AG04450 (cell line): ENCODE measurements at regions not wholly inside any gene's neighbourhood (a gene's known extent, or its start where the extent isn't known, plus 50 kb on each side); places are given as distances from the start of the nearest gene placed in this dataset.

Experiments
- CTCF ChIA-PET: fragments of 300-600, 350-600 bp; formaldehyde crosslinking; extraction: SDS; loops from one replicate; lab custom pipeline; 2022; ENCODE audit warnings: antibody characterized with exemption, inconsistent platforms; lab: Charles Lee
- POLR2A ChIA-PET: fragments of 350-600 bp; formaldehyde crosslinking; extraction: SDS; loops from one replicate; lab custom pipeline; 2021; ENCODE audit warnings: antibody characterized with exemption, inconsistent platforms; lab: Yijun Ruan, JAX
- DNase-seq: peaks from one replicate; pipeline ENCODE4 v3.0.0-alpha.2; 2011; ENCODE audit warnings: low read depth, low spot score
- H3K27ac ChIP-seq: one replicate; pipeline ENCODE4 v1.5.1; 2012; ENCODE audit warnings: low read depth, low read length, control low read depth
- H3K27me3 ChIP-seq: one replicate; pipeline ENCODE4 v1.6.0; 2012; ENCODE audit warnings: low read length; ENCODE audit not compliant: control insufficient read depth, insufficient read depth
- H3K4me3 ChIP-seq: 2 replicates; pipeline ENCODE4 v1.5.1; 2011; ENCODE audit warnings: mild to moderate bottlenecking, low read depth, low read length, control low read depth
- H3K9me3 ChIP-seq: 2 replicates; pipeline ENCODE4 v1.5.1; 2012; ENCODE audit warnings: low read length; ENCODE audit not compliant: control insufficient read depth, insufficient read depth
- TF ChIP-seq, protein P1 (sequence below): IDR thresholded peaks from 2 replicates; pipeline ENCODE4 v1.5.1; 2011; ENCODE audit warnings: low read depth, low read length, control low read depth, inconsistent platforms

DNA sequence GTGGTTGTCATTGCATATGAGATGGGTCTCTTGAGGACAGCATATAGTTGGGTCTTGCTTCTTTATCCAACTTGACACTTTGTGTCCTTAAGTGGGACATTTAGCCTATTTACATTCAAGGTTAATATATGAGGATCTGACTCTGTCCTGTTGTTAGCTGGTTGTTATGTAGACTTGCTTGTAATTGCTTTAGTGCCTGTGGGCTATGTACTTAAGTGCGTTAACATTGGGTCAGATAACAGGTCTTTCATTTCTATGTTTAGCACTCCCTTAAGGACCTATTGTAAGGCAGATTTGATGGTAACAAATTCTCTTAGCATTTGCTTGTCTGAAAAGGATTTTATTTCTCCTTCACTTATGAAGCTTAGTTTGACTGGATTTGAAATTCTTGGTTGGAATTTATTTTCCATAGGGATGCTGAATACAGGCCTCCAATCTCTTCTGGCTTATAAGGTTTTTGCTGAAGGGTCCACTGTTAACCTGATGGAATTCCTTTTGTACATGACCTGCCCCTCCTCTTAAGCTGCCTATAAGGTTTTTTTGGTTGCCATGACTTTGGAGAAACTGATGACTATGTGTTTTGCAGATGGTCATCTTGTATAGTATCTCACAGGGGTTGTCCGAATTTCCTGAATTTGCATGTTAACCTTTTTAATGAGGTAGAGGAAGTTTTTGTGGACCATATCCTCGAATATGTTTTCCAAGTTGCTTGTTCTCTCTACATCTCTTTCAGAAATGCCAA, 162.0 kb downstream of the NKX6-1 start:
- TF ChIP-seq, protein P1, sequence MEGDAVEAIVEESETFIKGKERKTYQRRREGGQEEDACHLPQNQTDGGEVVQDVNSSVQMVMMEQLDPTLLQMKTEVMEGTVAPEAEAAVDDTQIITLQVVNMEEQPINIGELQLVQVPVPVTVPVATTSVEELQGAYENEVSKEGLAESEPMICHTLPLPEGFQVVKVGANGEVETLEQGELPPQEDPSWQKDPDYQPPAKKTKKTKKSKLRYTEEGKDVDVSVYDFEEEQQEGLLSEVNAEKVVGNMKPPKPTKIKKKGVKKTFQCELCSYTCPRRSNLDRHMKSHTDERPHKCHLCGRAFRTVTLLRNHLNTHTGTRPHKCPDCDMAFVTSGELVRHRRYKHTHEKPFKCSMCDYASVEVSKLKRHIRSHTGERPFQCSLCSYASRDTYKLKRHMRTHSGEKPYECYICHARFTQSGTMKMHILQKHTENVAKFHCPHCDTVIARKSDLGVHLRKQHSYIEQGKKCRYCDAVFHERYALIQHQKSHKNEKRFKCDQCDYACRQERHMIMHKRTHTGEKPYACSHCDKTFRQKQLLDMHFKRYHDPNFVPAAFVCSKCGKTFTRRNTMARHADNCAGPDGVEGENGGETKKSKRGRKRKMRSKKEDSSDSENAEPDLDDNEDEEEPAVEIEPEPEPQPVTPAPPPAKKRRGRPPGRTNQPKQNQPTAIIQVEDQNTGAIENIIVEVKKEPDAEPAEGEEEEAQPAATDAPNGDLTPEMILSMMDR = no peak
- ChIA-PET POLR2A (no interaction called here), CTCF (no interaction called here)
- no peak for DNase-seq
- Histone ChIP-seq H3K27me3 (no peaks in the 10 kb centered on the region), H3K9me3 (no peaks in the 10 kb centered on the region), H3K4me3 (no peak overlapping the region), H3K27ac (no peak overlapping the region)

DNA sequence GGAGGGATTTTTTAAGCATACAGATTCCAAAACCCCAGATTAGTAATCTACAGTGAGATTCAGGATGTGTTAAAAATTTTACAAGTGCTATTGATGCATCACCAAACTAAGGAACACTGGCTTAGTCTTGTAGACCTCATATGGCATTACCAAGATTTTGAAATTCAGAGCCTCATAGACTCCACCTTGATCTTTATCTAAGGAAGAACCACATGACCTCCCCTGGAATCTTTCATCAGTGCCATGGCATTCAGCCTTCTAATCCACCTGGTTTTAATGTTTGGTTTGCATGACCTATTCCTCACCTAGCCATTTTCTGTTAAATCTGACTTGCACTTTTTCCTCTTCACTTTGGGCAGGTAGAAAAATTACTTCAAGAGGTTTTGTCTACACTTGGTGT, 171.6 kb downstream of the NKX6-1 start:
- CTCF ChIA-PET = no interaction called here
- H3K4me3 ChIP-seq = no peak overlapping the region
- POLR2A ChIA-PET = no interaction called here
- TF ChIP-seq, protein P1 = no peak
- H3K27ac ChIP-seq = no peak overlapping the region
- H3K9me3 ChIP-seq = no peaks in the 10 kb centered on the region
- no peaks in the 10 kb centered on the region for H3K27me3 ChIP-seq
- DNase-seq = no peak

DNA sequence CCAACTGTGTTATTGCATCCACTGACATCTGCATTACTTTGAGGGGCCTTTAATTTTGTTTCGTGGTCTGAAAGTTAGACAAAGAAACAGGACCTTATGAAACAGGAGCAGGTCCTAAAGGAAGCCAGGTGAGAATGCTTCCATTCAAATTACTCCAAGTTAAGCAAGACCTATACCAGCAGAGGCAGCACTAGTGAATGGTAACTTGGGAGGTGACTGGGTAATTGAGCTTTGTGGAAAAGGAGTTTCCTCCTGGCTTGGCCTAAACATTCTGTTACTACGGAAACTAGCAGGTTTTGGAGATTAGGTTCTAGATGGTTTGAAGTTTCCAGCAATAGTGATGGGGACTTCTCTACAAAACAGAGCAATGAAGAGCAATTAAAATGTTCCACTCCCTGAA, 173.5 kb downstream of the NKX6-1 start:
- H3K27ac ChIP-seq = no peak overlapping the region
- DNase-seq = no peak
- ChIA-PET POLR2A (no interaction called here), CTCF (no interaction called here)
- no peak overlapping the region for H3K4me3 ChIP-seq
- TF ChIP-seq, protein P1 = no peak
- H3K9me3 ChIP-seq = no peaks in the 10 kb centered on the region
- H3K27me3 ChIP-seq = no peaks in the 10 kb centered on the region

DNA sequence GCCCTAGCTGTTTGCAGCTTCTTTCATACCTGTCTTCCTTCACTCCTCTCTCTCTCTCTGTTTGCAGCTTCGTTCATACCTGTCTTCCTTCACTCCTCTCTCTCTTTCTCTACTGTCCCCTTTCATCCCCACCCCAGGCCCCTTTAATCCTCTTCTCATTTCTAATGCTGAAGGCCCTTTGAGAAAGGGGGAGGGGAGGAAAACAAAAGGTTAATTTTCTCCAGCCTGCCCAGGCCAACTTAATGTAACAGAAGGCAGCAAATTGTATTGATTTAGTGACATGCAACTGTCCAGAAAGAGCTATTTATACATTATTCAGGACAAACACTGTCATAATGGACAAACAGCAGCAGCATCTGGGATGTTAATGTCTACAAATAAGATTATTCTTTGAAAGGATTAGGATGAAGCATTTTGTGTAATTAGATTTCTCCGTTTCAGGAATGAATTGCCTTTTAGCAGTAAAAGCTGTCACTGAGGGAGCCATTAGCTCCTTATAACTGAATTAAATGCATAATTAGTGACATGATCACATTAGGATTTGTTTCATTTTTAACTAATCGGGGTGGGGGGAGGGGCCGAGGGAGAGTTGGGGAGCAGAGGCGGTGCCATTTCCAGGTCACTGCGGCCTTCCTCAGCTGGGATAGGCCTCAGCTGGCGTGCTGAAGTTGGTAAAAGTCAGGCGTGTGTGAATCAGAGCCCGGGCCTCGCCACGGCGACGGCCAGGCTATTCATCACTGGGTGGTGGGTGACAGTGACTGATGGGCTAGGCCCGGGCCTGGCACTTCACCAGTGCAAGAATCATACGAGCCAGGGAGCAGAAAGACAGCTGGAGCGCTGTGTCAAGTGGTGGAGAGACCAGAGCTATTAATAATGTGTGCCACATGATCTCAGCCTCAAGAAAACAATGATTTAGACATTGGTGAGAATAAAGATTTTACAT, 174.5 kb downstream of the NKX6-1 start:
- TF ChIP-seq, protein P1 = no peak

DNA sequence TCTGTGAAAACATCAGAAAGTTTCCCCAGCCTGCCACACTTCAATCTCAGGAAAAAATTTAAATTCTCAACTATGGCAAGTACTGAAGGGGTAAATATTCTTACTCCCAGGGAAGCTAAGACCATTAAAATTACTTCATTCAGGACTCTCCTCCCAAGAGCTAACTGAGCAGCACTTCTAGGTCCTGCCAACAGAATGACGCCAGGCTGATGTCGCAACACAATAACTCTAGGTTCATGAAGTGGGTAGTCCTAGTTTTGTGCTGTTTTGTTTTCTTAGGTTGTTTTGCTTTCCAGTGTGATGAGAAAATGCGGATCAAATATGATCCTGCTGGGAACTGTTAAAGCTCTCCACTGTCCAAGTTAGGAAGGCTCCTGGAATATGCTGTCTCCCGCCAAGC, 180.0 kb downstream of the NKX6-1 start:
- DNase-seq = no peak
- no peaks in the 10 kb centered on the region for H3K27me3 ChIP-seq
- CTCF ChIA-PET = no interaction called here
- POLR2A ChIA-PET = no interaction called here
- TF ChIP-seq, protein P1 = no peak
- H3K4me3 ChIP-seq = no peak overlapping the region
- H3K9me3 ChIP-seq = no peaks in the 10 kb centered on the region
- no peak overlapping the region for H3K27ac ChIP-seq

More for the DNA sequence above, 174.5 kb downstream of the NKX6-1 start:
- H3K27ac ChIP-seq = no peak overlapping the region
- H3K4me3 ChIP-seq = no peak overlapping the region
- no peaks in the 10 kb centered on the region for H3K9me3 ChIP-seq
- no peak for DNase-seq
- H3K27me3 ChIP-seq = no peaks in the 10 kb centered on the region
- ChIA-PET CTCF (no interaction called here), POLR2A (no interaction called here)
